ENCODE measurements at regions not wholly inside any gene's neighbourhood (a gene's known extent, or its start where the extent isn't known, plus 50 kb on each side); places are given as distances from the start of the nearest gene placed in this dataset.

DNA sequence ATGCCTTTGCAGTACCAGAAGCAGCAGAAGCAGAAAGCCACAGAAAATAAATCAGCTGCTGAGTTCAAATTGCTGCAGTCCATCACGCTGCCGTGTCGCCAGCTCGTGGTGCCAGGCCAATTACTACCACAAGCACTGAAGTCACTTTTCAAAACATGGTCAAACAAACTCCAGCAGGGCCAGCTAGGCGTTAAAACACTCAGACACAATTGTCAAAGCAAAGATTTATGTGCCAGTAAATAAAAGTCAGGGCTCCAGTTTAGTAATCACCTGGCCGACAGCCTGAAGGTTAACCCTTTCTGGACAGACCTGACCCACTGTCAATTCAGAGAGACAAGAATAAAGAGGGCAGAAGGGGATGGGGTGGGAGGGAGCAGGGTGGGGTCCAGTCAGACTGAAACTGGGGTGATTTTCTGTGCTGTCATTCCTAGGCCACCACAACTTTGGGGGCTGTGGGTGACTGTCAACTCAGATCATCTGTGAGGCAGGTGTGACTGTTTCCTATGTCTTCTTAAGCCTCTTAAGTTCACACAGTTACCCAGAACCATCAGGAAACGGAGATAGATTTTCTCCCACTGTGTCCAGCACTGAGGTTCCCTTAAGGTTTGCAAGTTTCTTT, 109.8 kb upstream of the FUT8 start:
- TF ChIP-seq EZH2 (IDR thresholded peaks at IDR 0.05; ENCODE audit: insufficient read depth, poor library complexity, severe bottlenecking), result no peak
- no peak for TF ChIP-seq EZH2phosphoT487 (IDR thresholded peaks at IDR 0.05; ENCODE audit: insufficient read depth, low read depth)
